PC-3 (cell line): ENCODE measurements at regions not wholly inside any gene's neighbourhood (a gene's known extent, or its start where the extent isn't known, plus 50 kb on each side); places are given as distances from the start of the nearest gene placed in this dataset.
A peak's percentile ranks its signal among the peaks of the same experiment; 100 is the strongest.

Experiments
- ATAC-seq: fragments of 200-7000 bp; cut with Tn5 transposase; 2 replicates; pipeline ENCODE4 v1.9.1; 2020; ENCODE audit warnings: mild to moderate bottlenecking, moderate library complexity
- BruUV-seq: library from RNA; stranded (reverse); fragments of 400-500 nt; replicated peaks from 2 replicates; lab custom pipeline; 2021; lab: Mats Ljungman, UMichigan
- CTCF ChIA-PET: fragments of 300-600 bp; sonication (Branson Sonifier 250); formaldehyde crosslinking; loops from one replicate; lab custom pipeline; 2022; ENCODE audit warnings: antibody characterized with exemption; lab: Charles Lee
- POLR2A ChIA-PET: fragments of 300-600 bp; sonication (Branson Sonifier 250); formaldehyde crosslinking; loops from one replicate; lab custom pipeline; 2022; ENCODE audit warnings: antibody characterized with exemption; ENCODE audit not compliant: unreplicated experiment; lab: Charles Lee
- DNase-seq: peaks from one replicate; pipeline ENCODE4 v3.0.0-alpha.2; 2015
- H2AFZ ChIP-seq: fragments of 300-600 bp; sonication (generic); 2 replicates; pipeline ENCODE4 v1.6.0; 2016; ENCODE audit warnings: antibody characterized with exemption, low read length
- H3F3A ChIP-seq: fragments of 300-600 bp; sonication (generic); one replicate; pipeline ENCODE4 v1.6.0; 2017; ENCODE audit warnings: antibody characterized with exemption, low read length, control low read depth, mild to moderate bottlenecking; ENCODE audit not compliant: unreplicated experiment
- H3K27ac ChIP-seq: fragments of 300-600 bp; sonication (generic); 2 replicates; pipeline ENCODE4 v1.5.1; 2016; ENCODE audit warnings: mild to moderate bottlenecking, low read length
- H3K27me3 ChIP-seq: fragments of 300-600 bp; sonication (generic); 2 replicates; pipeline ENCODE4 v1.6.1; 2016; ENCODE audit warnings: low read length, mixed read lengths
- H3K36me3 ChIP-seq: fragments of 300-600 bp; sonication (generic); 2 replicates; pipeline ENCODE4 v1.6.1; 2016; ENCODE audit warnings: low read depth, mixed run types, low read length, mixed read lengths
- H3K4me1 ChIP-seq: fragments of 300-600 bp; sonication (generic); 2 replicates; pipeline ENCODE4 v1.5.1; 2016; ENCODE audit warnings: low read length; ENCODE audit not compliant: insufficient read depth
- H3K4me2 ChIP-seq: fragments of 300-600 bp; sonication (generic); 2 replicates; pipeline ENCODE4 v1.6.0; 2016; ENCODE audit warnings: low read length
- H3K4me3 ChIP-seq: fragments of 300-600 bp; sonication (generic); 2 replicates; pipeline ENCODE4 v1.5.1; 2016; ENCODE audit warnings: mild to moderate bottlenecking, low read length, mixed read lengths
- H3K79me2 ChIP-seq: fragments of 300-600 bp; sonication (generic); 2 replicates; pipeline ENCODE4 v1.6.1; 2017; ENCODE audit warnings: low read length, mixed read lengths
- H3K9ac ChIP-seq: fragments of 300-600 bp; sonication (generic); 2 replicates; pipeline ENCODE4 v1.6.0; 2016; ENCODE audit warnings: mild to moderate bottlenecking, low read length
- H3K9me2 ChIP-seq: fragments of 300-600 bp; sonication (generic); replicated peaks from 2 replicates; pipeline ENCODE4 v1.6.1; 2016; ENCODE audit warnings: mixed run types, low read length, mixed read lengths
- H3K9me3 ChIP-seq: fragments of 300-600 bp; sonication (generic); 2 replicates; pipeline ENCODE4 v1.6.1; 2016; ENCODE audit warnings: low read length, mixed read lengths
- H4K20me1 ChIP-seq: fragments of 300-600 bp; sonication (generic); 2 replicates; pipeline ENCODE4 v1.6.1; 2016; ENCODE audit warnings: low read length, mixed read lengths
- CTCF ChIP-seq: fragments of 300-600 bp; sonication (generic); conservative IDR thresholded peaks from 2 replicates; pipeline ENCODE4 v1.5.1; 2017; ENCODE audit warnings: antibody characterized with exemption, low read depth, mild to moderate bottlenecking, low read length
- EZH2 ChIP-seq: fragments of 300-600 bp; sonication (generic); IDR thresholded peaks from one replicate; pipeline ENCODE4 v1.6.1; 2017; ENCODE audit warnings: antibody characterized with exemption, mild to moderate bottlenecking, low read length; ENCODE audit not compliant: unreplicated experiment
- EZH2phosphoT487 ChIP-seq: fragments of 300-600 bp; sonication (generic); IDR thresholded peaks from 2 replicates; pipeline ENCODE4 v1.6.1; 2018; ENCODE audit warnings: mild to moderate bottlenecking, antibody characterized with exemption, low read length, borderline replicate concordance
- intact Hi-C: fragments of 100-400 bp; cut with micrococcal nuclease; formaldehyde crosslinking; loops from 2 replicates; pipeline ENCODE4 v1.9.0; 2023

- intact Hi-C loops = no loop called here
These were observed 231.1 kb upstream of the PAPPA start for GRCh38 chr9:115922444-115922843.

GRCh38 chr9:115923410-115923809, 230.2 kb upstream of the PAPPA start:
- H3K27ac ChIP-seq = no peak overlapping the region
- no peaks in the 10 kb centered on the region for H4K20me1 ChIP-seq
- no peak for TF ChIP-seq EZH2
- TF ChIP-seq EZH2phosphoT487 = no peak
- TF ChIP-seq CTCF = no peak
- no peak overlapping the region for H2AFZ ChIP-seq
- ChIA-PET POLR2A (no interaction called here), CTCF (no interaction called here)
- H3K4me1 ChIP-seq = peaks cover 4% of the 10 kb centered on the region; the same call in 1 of the 2 replicates
- intact Hi-C loops = no loop called here
- no TSS peak for BruUV-seq
- H3K4me2 ChIP-seq = 0 out of 2 replicates have a peak overlapping the region, but pooled peaks have one; percentile 26
- H3K79me2 ChIP-seq = no peaks in the 10 kb centered on the region
- H3K9me2 ChIP-seq = no peaks in the 10 kb centered on the region
- DNase-seq = no peak
- H3F3A ChIP-seq = no peaks in the 10 kb centered on the region
- H3K4me3 ChIP-seq = no peak overlapping the region
- H3K36me3 ChIP-seq = no peaks in the 10 kb centered on the region
- H3K27me3 ChIP-seq = no peaks in the 10 kb centered on the region
- ATAC-seq = no peak
- H3K9ac ChIP-seq = no peak overlapping the region
- H3K9me3 ChIP-seq = no peaks in the 10 kb centered on the region

More at GRCh38 chr9:115922444-115922843, 231.1 kb upstream of the PAPPA start:
- Histone ChIP-seq H3K9me3 (no peaks in the 10 kb centered on the region), H3F3A (no peaks in the 10 kb centered on the region), H4K20me1 (no peaks in the 10 kb centered on the region), H3K4me1 (peaks cover 4% of the 10 kb centered on the region; the same call in 1 of the 2 replicates), H3K9ac (no peak overlapping the region), H3K27ac (no peak overlapping the region), H3K27me3 (no peaks in the 10 kb centered on the region), H3K36me3 (no peaks in the 10 kb centered on the region), H3K79me2 (no peaks in the 10 kb centered on the region), H2AFZ (no peak overlapping the region), H3K9me2 (no peaks in the 10 kb centered on the region), H3K4me2 (no peak overlapping the region), H3K4me3 (no peak overlapping the region)
- BruUV-seq = no TSS peak
- ChIA-PET CTCF (no interaction called here), POLR2A (no interaction called here)
- TF ChIP-seq EZH2 = no peak
- TF ChIP-seq EZH2phosphoT487 = no peak
- no peak for TF ChIP-seq CTCF
- no peak for DNase-seq
- no peak for ATAC-seq

GRCh38 chr9:115923903-115924668, 229.5 kb upstream of the PAPPA start:
- TF ChIP-seq EZH2phosphoT487 = no peak
- no peak for TF ChIP-seq EZH2
- no peak for TF ChIP-seq CTCF
- no TSS peak for BruUV-seq
- Histone ChIP-seq H4K20me1 (no peaks in the 10 kb centered on the region), H3K36me3 (no peaks in the 10 kb centered on the region), H3K27me3 (no peaks in the 10 kb centered on the region), H3K27ac (no peak overlapping the region), H3K4me3 (no peak overlapping the region), H3K4me1 (peaks cover 4% of the 10 kb centered on the region; the same call in 1 of the 2 replicates), H3K9me2 (no peaks in the 10 kb centered on the region), H3K9me3 (no peaks in the 10 kb centered on the region), H3K4me2 (0 out of 2 replicates have a peak overlapping the region, but pooled peaks have one; percentile 26), H2AFZ (no peak overlapping the region), H3K9ac (no peak overlapping the region), H3K79me2 (no peaks in the 10 kb centered on the region), H3F3A (no peaks in the 10 kb centered on the region)
- ATAC-seq = no peak
- intact Hi-C loops = no loop called here
- ChIA-PET POLR2A (no interaction called here), CTCF (no interaction called here)
- DNase-seq = peak; percentile 50
